HepG2 (cell line): ENCODE measurements at regions not wholly inside any gene's neighbourhood (a gene's known extent, or its start where the extent isn't known, plus 50 kb on each side); places are given as distances from the start of the nearest gene placed in this dataset.

Experiments
- ATAC-seq: fragments of 200-7000 bp; cut with Tn5 transposase; 3 replicates; pipeline ENCODE4 v1.9.1; 2020; ENCODE audit warnings: mild to moderate bottlenecking, moderate library complexity
- BruUV-seq: library from RNA; stranded (reverse); fragments of 400-500 nt; replicated peaks from 2 replicates; lab custom pipeline; 2021; lab: Mats Ljungman, UMichigan
- CTCF ChIA-PET: fragments of 300-600 bp; formaldehyde crosslinking; extraction: SDS; loops from one replicate; lab custom pipeline; 2021; ENCODE audit warnings: low total read pairs, inconsistent platforms, low intra/inter-chr PET ratio; lab: Yijun Ruan, JAX
- POLR2A ChIA-PET: fragments of 350-600 bp; sonication (Branson Sonifier 250); formaldehyde crosslinking; loops from one replicate; lab custom pipeline; 2020; ENCODE audit warnings: antibody characterized with exemption, inconsistent platforms; lab: Yijun Ruan, JAX
- DNase-seq: peaks from one replicate; pipeline ENCODE4 v3.0.0-alpha.2; 2015; ENCODE audit warnings: low spot score
- FAIRE-seq: peaks from 3 replicates; lab custom pipeline; 2011; peaks lifted over from hg19 to GRCh38; lab: Jason Lieb, UNC
- H2AFZ ChIP-seq: one replicate; pipeline ENCODE4 v1.6.1; 2011; ENCODE audit warnings: low read length, inconsistent platforms
- H3K27ac ChIP-seq: fragments of 300-600 bp; 3 replicates; pipeline ENCODE4 v1.8.0; 2011; ENCODE audit warnings: mixed run types, mild to moderate bottlenecking, mixed read lengths, low read length, inconsistent platforms; ENCODE audit not compliant: insufficient read depth; ENCODE audit errors: extremely low read length
- H3K27me3 ChIP-seq, 2 experiments: fragments of 200-600 bp in 1 of 2; 2 replicates in 1 of 2; 3 replicates in 1 of 2; pipeline versions ENCODE4 v1.6.0 to v1.8.0; 2011; ENCODE audit warnings: low read length in 2 of 2, mild to moderate bottlenecking in 2 of 2, moderate library complexity in 2 of 2, inconsistent platforms in 1 of 2; ENCODE audit not compliant: insufficient read depth in 2 of 2, control insufficient read depth in 1 of 2
- H3K36me3 ChIP-seq, 2 experiments: fragments of 200-600 bp in 1 of 2; replicated peaks in 1 of 2; 2 replicates in 1 of 2; 3 replicates in 1 of 2; pipeline versions ENCODE4 v1.5.1 to v1.8.0; 2011; ENCODE audit warnings: low read length in 2 of 2, inconsistent platforms in 1 of 2; ENCODE audit not compliant: insufficient read depth in 2 of 2, control insufficient read depth in 1 of 2
- H3K4me1 ChIP-seq: 2 replicates; pipeline ENCODE4 v1.5.1; 2012; ENCODE audit warnings: low read length, inconsistent platforms; ENCODE audit not compliant: insufficient read depth
- H3K4me2 ChIP-seq: 2 replicates; pipeline ENCODE4 v1.6.0; 2011; ENCODE audit warnings: low read depth, low read length, inconsistent platforms
- H3K4me3 ChIP-seq, 3 experiments: fragments of 200-600 bp in 1 of 3; sonication (generic), shearing (Covaris generic) in 1 of 3; replicated peaks in 1 of 3; 2 replicates each; pipeline ENCODE4 v1.5.1; 2011 to 2016; ENCODE audit warnings: low read length in 3 of 3, inconsistent platforms in 2 of 3, low read depth in 2 of 3, mild to moderate bottlenecking in 2 of 3, control low read depth in 1 of 3, mixed read lengths in 1 of 3; ENCODE audit not compliant: insufficient read depth in 1 of 3
- H3K79me2 ChIP-seq: one replicate; pipeline ENCODE4 v1.6.1; 2011; ENCODE audit warnings: low read length, inconsistent platforms; ENCODE audit not compliant: insufficient read depth
- H3K9ac ChIP-seq: 2 replicates; pipeline ENCODE4 v1.6.0; 2011; ENCODE audit warnings: mild to moderate bottlenecking, low read depth, low read length, inconsistent platforms; ENCODE audit not compliant: insufficient read depth
- H3K9me3 ChIP-seq: 2 replicates; pipeline ENCODE4 v1.5.1; 2012; ENCODE audit warnings: mild to moderate bottlenecking, low read length
- H4K20me1 ChIP-seq: 2 replicates; pipeline ENCODE4 v1.6.0; 2011; ENCODE audit warnings: inconsistent platforms, mild to moderate bottlenecking, low read length, moderate library complexity; ENCODE audit not compliant: insufficient read depth
- BCL6 ChIP-seq: IDR thresholded peaks from 2 replicates; pipeline ENCODE4 v1.6.1; 2016; ENCODE audit warnings: missing genetic modification reagents, missing compliant biosample characterization
- ELF1 ChIP-seq: sonication (generic); formaldehyde crosslinking; IDR thresholded peaks from 2 replicates; pipeline ENCODE4 v1.4.0; 2020; ENCODE audit warnings: missing genetic modification reagents
- IKZF5 ChIP-seq: IDR thresholded peaks from 2 replicates; pipeline ENCODE4 v1.6.1; 2018; ENCODE audit warnings: missing genetic modification reagents, mild to moderate bottlenecking, missing compliant biosample characterization
- KLF11 ChIP-seq: IDR thresholded peaks from 2 replicates; pipeline ENCODE4 v1.6.1; 2016; ENCODE audit warnings: missing compliant biosample characterization
- POLR2A ChIP-seq, 2 experiments: IDR thresholded peaks; 2 replicates each; pipeline ENCODE4 v1.6.1; 2011; ENCODE audit warnings: low read depth in 2 of 2, low read length in 2 of 2, mild to moderate bottlenecking in 1 of 2, moderate library complexity in 1 of 2; ENCODE audit not compliant: insufficient read depth in 1 of 2
- RFXAP ChIP-seq: sonication (generic); formaldehyde crosslinking; IDR thresholded peaks from 2 replicates; pipeline ENCODE4 v1.4.0; 2020; ENCODE audit warnings: missing genetic modification reagents, borderline replicate concordance
- SMAD9 ChIP-seq: sonication (generic); formaldehyde crosslinking; IDR thresholded peaks from 2 replicates; pipeline ENCODE4 v1.5.1; 2020; ENCODE audit warnings: mild to moderate bottlenecking, missing genetic modification reagents
- SRSF1 ChIP-seq: fragments of 200-400 bp; formaldehyde crosslinking; optimal IDR thresholded peaks from 2 replicates; pipeline ENCODE3; 2017; ENCODE audit warnings: mild to moderate bottlenecking, low read depth, low read length, moderate library complexity
- TBL1XR1 ChIP-seq: fragments of 150-350 bp; IDR thresholded peaks from 2 replicates; pipeline ENCODE4 v1.6.1; 2014; ENCODE audit warnings: borderline replicate concordance, low read length; ENCODE audit not compliant: partially characterized antibody
- TIGD3 ChIP-seq: sonication (generic); formaldehyde crosslinking; IDR thresholded peaks from 2 replicates; pipeline ENCODE4 v1.5.1; 2020; ENCODE audit warnings: mild to moderate bottlenecking, missing genetic modification reagents, borderline replicate concordance
- ZBTB44 ChIP-seq: sonication (generic); formaldehyde crosslinking; IDR thresholded peaks from 2 replicates; pipeline ENCODE4 v1.4.0; 2020; ENCODE audit warnings: missing genetic modification reagents
- ZNF556 ChIP-seq: sonication (generic); formaldehyde crosslinking; IDR thresholded peaks from 2 replicates; pipeline ENCODE4 v1.4.0; 2020; ENCODE audit warnings: mild to moderate bottlenecking, missing genetic modification reagents, borderline replicate concordance
- WGBS: methylation state at CpG from one replicate; pipeline ENCODE4 v1.1.6; 2017; ENCODE audit warnings: low lambda C conversion rate; 5-methylcytosine and 5-hydroxymethylcytosine counted together
- in situ Hi-C: cut with HindIII; loops from 2 replicates; pipeline ENCODE4 v1.10.0; 2017; ENCODE audit warnings: low pct_unique_long_range_greater_than_20kb; ENCODE audit not compliant: extremely low pct_ligation_motif_present
- intact Hi-C: fragments of 100-400 bp; cut with micrococcal nuclease; formaldehyde crosslinking; loops from one replicate; pipeline ENCODE4 v1.10.0; 2022; ENCODE audit not compliant: unreplicated experiment
- TF ChIP-seq, protein P1 (sequence below): sonication (generic); formaldehyde crosslinking; IDR thresholded peaks from 2 replicates; pipeline ENCODE4 v1.5.1; 2020; ENCODE audit warnings: missing genetic modification reagents, mild to moderate bottlenecking, borderline replicate concordance

- POLR2A ChIA-PET, result no interaction called here
- no peaks in the 10 kb centered on the region for H4K20me1 ChIP-seq
- H3K4me1 ChIP-seq, result no peaks in the 10 kb centered on the region
- CTCF ChIA-PET, result no interaction called here
- ATAC-seq (no peak), FAIRE-seq (no peak), DNase-seq (no peak)
- no peak overlapping the region for H2AFZ ChIP-seq
- H3K27ac ChIP-seq, result no peak overlapping the region
- intact Hi-C loops, result no loop called here
- no peaks in the 10 kb centered on the region for H3K79me2 ChIP-seq
- in situ Hi-C loops, result no loop called here
- H3K36me3 ChIP-seq, result no peaks in the 10 kb centered on the region
- BruUV-seq, result no TSS peak
- no peak for TF ChIP-seq SMAD9 (CRISPR knock-in tag)
- peak; percentile 81 for TF ChIP-seq BCL6
- 3% methylated on average over 4 of the region's 4 CpGs for WGBS
- no peaks in the 10 kb centered on the region; a peak in 1 of 5 replicates for H3K27me3 ChIP-seq
- no peaks in the 10 kb centered on the region for H3K9me3 ChIP-seq
- no peak overlapping the region for H3K4me2 ChIP-seq
- no peak overlapping the region for H3K4me3 ChIP-seq
- H3K9ac ChIP-seq, result no peak overlapping the region
These were observed 162.0 kb upstream of the GULP1 start for GRCh38 chr2:188129677-188130076.

- H3K4me1 ChIP-seq, result no peaks in the 10 kb centered on the region
- no peaks in the 10 kb centered on the region for H3K79me2 ChIP-seq
- in situ Hi-C loops (no loop called here), intact Hi-C loops (no loop called here)
- TF ChIP-seq ZNF556 (CRISPR knock-in tag) (no peak), TBL1XR1 (no peak), RFXAP (CRISPR knock-in tag) (no peak), ELF1 (CRISPR knock-in tag) (no peak), SRSF1 (no peak), ZBTB44 (no peak), POLR2A (IDR thresholded peaks at IDR 0.05; ENCODE audit: insufficient read depth in 1 of 2, low read depth in 2 of 2, low read length in 2 of 2) (no peak), KLF11 (CRISPR knock-in tag) (no peak), TIGD3 (CRISPR knock-in tag) (no peak), IKZF5 (no peak)
- TF ChIP-seq, protein P1, sequence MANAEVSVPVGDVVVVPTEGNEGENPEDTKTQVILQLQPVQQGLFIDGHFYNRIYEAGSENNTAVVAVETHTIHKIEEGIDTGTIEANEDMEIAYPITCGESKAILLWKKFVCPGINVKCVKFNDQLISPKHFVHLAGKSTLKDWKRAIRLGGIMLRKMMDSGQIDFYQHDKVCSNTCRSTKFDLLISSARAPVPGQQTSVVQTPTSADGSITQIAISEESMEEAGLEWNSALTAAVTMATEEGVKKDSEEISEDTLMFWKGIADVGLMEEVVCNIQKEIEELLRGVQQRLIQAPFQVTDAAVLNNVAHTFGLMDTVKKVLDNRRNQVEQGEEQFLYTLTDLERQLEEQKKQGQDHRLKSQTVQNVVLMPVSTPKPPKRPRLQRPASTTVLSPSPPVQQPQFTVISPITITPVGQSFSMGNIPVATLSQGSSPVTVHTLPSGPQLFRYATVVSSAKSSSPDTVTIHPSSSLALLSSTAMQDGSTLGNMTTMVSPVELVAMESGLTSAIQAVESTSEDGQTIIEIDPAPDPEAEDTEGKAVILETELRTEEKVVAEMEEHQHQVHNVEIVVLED, result no peak
- ChIA-PET POLR2A (no interaction called here), CTCF (no interaction called here)
- H3K9ac ChIP-seq, result no peak overlapping the region
- no peak overlapping the region for H3K4me2 ChIP-seq
- DNase-seq (no peak), FAIRE-seq (no peak), ATAC-seq (peak; percentile 43; the same call in 1 of the 3 replicates)
- no TSS peak for BruUV-seq
- no peak overlapping the region for H3K4me3 ChIP-seq
- no peak overlapping the region for H2AFZ ChIP-seq
- H3K36me3 ChIP-seq, result no peaks in the 10 kb centered on the region
- H4K20me1 ChIP-seq, result no peaks in the 10 kb centered on the region
- H3K27me3 ChIP-seq, result no peaks in the 10 kb centered on the region; a peak in 1 of 5 replicates
- no peak overlapping the region for H3K27ac ChIP-seq
- no peaks in the 10 kb centered on the region for H3K9me3 ChIP-seq
These were observed 161.4 kb upstream of the GULP1 start for GRCh38 chr2:188130317-188130716.
